GM18907 (cell line): ENCODE measurements at regions not wholly inside any gene's neighbourhood (a gene's known extent, or its start where the extent isn't known, plus 50 kb on each side); places are given as distances from the start of the nearest gene placed in this dataset.
"Not testable (repeated sequence)": the region's sequence is repeated elsewhere in the genome, so short reads cannot be mapped to it uniquely, and the experiment has no call there.

Experiments used
- ATAC-seq: cut with Tn5 transposase; IDR thresholded peaks from one replicate; pipeline ENCODE4 v1.9.1; 2021; ENCODE audit warnings: mild to moderate bottlenecking, moderate library complexity; ENCODE audit not compliant: unreplicated experiment

GRCh38 chr6:132202574-132202973 lies 198.7 kb downstream of the MOXD1 start:
- no peak for ATAC-seq

- no peak for ATAC-seq
Observed at GRCh38 chr6:132199343-132199742, 201.9 kb downstream of the MOXD1 start.

- no peak for ATAC-seq
Observed at GRCh38 chr6:132198896-132199295, 202.4 kb downstream of the MOXD1 start.

- ATAC-seq, result no peak
Observed at GRCh38 chr6:132198040-132198439, 203.2 kb downstream of the MOXD1 start.

GRCh38 chr6:132194529-132194928 lies 206.7 kb downstream of the MOXD1 start:
- no peak for ATAC-seq

- ATAC-seq, result no peak
Observed at GRCh38 chr6:132192631-132193030, 208.6 kb downstream of the MOXD1 start.

GRCh38 chr6:132190815-132191175 lies 210.5 kb downstream of the MOXD1 start:
- no peak for ATAC-seq

- peak; percentile 69 for ATAC-seq
Observed at GRCh38 chr6:132190097-132190814, 211.0 kb downstream of the MOXD1 start.

- ATAC-seq, result no peak
Observed at GRCh38 chr6:132188556-132189264, 212.6 kb downstream of the MOXD1 start.

- no peak for ATAC-seq
Observed at GRCh38 chr6:132187816-132188215, 213.5 kb downstream of the MOXD1 start.

- ATAC-seq, result not testable (repeated sequence)
Observed at GRCh38 chr6:132184966-132185365, 216.3 kb downstream of the MOXD1 start.

GRCh38 chr6:132179955-132180354 lies 221.3 kb downstream of the MOXD1 start:
- ATAC-seq, result no peak

GRCh38 chr6:132174919-132175318 lies 223.7 kb upstream of the CCN2 start:
- no peak for ATAC-seq

- no peak for ATAC-seq
Observed at GRCh38 chr6:132168961-132169360, 217.8 kb upstream of the CCN2 start.

- no peak for ATAC-seq
Observed at GRCh38 chr6:132167929-132168892, 217.0 kb upstream of the CCN2 start.

GRCh38 chr6:132166526-132167051 lies 215.4 kb upstream of the CCN2 start:
- no peak for ATAC-seq

- no peak for ATAC-seq
Observed at GRCh38 chr6:132165677-132166076, 214.5 kb upstream of the CCN2 start.

GRCh38 chr6:132161283-132161682 lies 210.1 kb upstream of the CCN2 start:
- no peak for ATAC-seq

- ATAC-seq, result no peak
Observed at GRCh38 chr6:132153221-132153898, 202.2 kb upstream of the CCN2 start.

GRCh38 chr6:132147530-132148011 lies 196.4 kb upstream of the CCN2 start:
- no peak for ATAC-seq
